Naive thymus-derived CD4-positive, alpha-beta T cell (primary cell): ENCODE measurements at regions not wholly inside any gene's neighbourhood (a gene's known extent, or its start where the extent isn't known, plus 50 kb on each side); places are given as distances from the start of the nearest gene placed in this dataset.
"Not testable (repeated sequence)": the region's sequence is repeated elsewhere in the genome, so short reads cannot be mapped to it uniquely, and the experiment has no call there.

Experiments
- ATAC-seq: fragments of 150-1000 bp; cut with Tn5 transposase; 2 replicates; pipeline ENCODE4 v1.10.0; 2021; ENCODE audit warnings: mild to moderate bottlenecking, moderate library complexity
- CTCF ChIA-PET: fragments of 350-600 bp; sonication (Branson Sonifier 250); formaldehyde crosslinking; loops from one replicate; lab custom pipeline; 2021; ENCODE audit warnings: antibody characterized with exemption; lab: Charles Lee
- POLR2A ChIA-PET: fragments of 350-600 bp; sonication (Branson Sonifier 250); formaldehyde crosslinking; loops from one replicate; lab custom pipeline; 2021; ENCODE audit warnings: antibody characterized with exemption, inconsistent platforms; lab: Charles Lee
- DNase-seq, 9 donors: peaks; one replicate each; pipeline versions ENCODE4 v3.0.0 to v3.0.0-alpha.2; 2020 to 2022; ENCODE audit warnings: mixed read lengths in 1 of 9
- H3K27ac ChIP-seq: one replicate; pipeline ENCODE4 v1.7.0; 2013; ENCODE audit warnings: mild to moderate bottlenecking, low read depth, low read length, moderate library complexity
- H3K27me3 ChIP-seq, 2 donors: one replicate each; pipeline ENCODE4 v1.7.0; 2013; ENCODE audit warnings: low read length in 2 of 2, mild to moderate bottlenecking in 2 of 2, moderate library complexity in 2 of 2; ENCODE audit not compliant: control insufficient read depth in 2 of 2, insufficient read depth in 2 of 2
- H3K36me3 ChIP-seq, 3 experiments: 1 replicate in 2 of 3; 2 replicates in 1 of 3; pipeline ENCODE4 v1.7.0; 2013; ENCODE audit warnings: low read length in 3 of 3, mild to moderate bottlenecking in 3 of 3, moderate library complexity in 1 of 3; ENCODE audit not compliant: insufficient read depth in 3 of 3, control insufficient read depth in 2 of 3
- H3K4me1 ChIP-seq, 2 donors: one replicate each; pipeline ENCODE4 v1.7.0; 2013; ENCODE audit warnings: low read length in 2 of 2, mild to moderate bottlenecking in 2 of 2, moderate library complexity in 1 of 2; ENCODE audit not compliant: control insufficient read depth in 2 of 2, insufficient read depth in 2 of 2
- H3K4me3 ChIP-seq: 2 replicates; pipeline ENCODE4 v1.7.0; 2013; ENCODE audit warnings: mild to moderate bottlenecking, low read length
- H3K9me3 ChIP-seq, 3 experiments: 1 replicate in 2 of 3; 2 replicates in 1 of 3; pipeline ENCODE4 v1.7.0; 2013; ENCODE audit warnings: low read length in 3 of 3; ENCODE audit not compliant: control insufficient read depth in 2 of 3
- H3K27ac Mint-ChIP-seq, 9 donors: one replicate each; pipeline ENCODE4 v1.8.0; 2020 to 2022; ENCODE audit warnings: mixed read lengths in 9 of 9, mild to moderate bottlenecking in 8 of 9, moderate library complexity in 5 of 9, inconsistent platforms in 2 of 9
- H3K27me3 Mint-ChIP-seq, 5 donors: one replicate each; pipeline ENCODE4 v1.8.0; 2021 to 2022; ENCODE audit warnings: mixed read lengths in 5 of 5, mild to moderate bottlenecking in 1 of 5
- H3K36me3 Mint-ChIP-seq, 5 donors: one replicate each; pipeline ENCODE4 v1.8.0; 2020 to 2022; ENCODE audit warnings: mixed read lengths in 5 of 5, mild to moderate bottlenecking in 3 of 5, inconsistent platforms in 1 of 5
- H3K4me1 Mint-ChIP-seq, 7 donors: one replicate each; pipeline ENCODE4 v1.8.0; 2020 to 2022; ENCODE audit warnings: mixed read lengths in 7 of 7, mild to moderate bottlenecking in 3 of 7, inconsistent platforms in 1 of 7
- H3K4me3 Mint-ChIP-seq, 10 donors: one replicate each; pipeline ENCODE4 v1.8.0; 2020 to 2022; ENCODE audit warnings: mild to moderate bottlenecking in 10 of 10, mixed read lengths in 10 of 10, moderate library complexity in 6 of 10, inconsistent platforms in 2 of 10
- H3K9me3 Mint-ChIP-seq, 11 donors: one replicate each; pipeline ENCODE4 v1.8.0; 2020 to 2022; ENCODE audit warnings: mixed read lengths in 11 of 11, mild to moderate bottlenecking in 4 of 11, inconsistent platforms in 1 of 11, moderate library complexity in 1 of 11
- intact Hi-C, 2 donors: fragments of 100-400 bp; cut with micrococcal nuclease; formaldehyde crosslinking; loops; one replicate each; pipeline ENCODE4 v1.15.1; 2023

GRCh38 chr14:106625186-106625585, 1098.8 kb downstream of the TMEM121 start:
- no peak overlapping the region for H3K4me3 ChIP-seq
- DNase-seq, result no peak
- H3K4me3 Mint-ChIP-seq, result no peak overlapping the region
- H3K27me3 Mint-ChIP-seq, result peaks cover 16 to 56% (median 31%) of the 10 kb centered on the region in 5 donors
- H3K27ac ChIP-seq, result no peak overlapping the region
- no peaks in the 10 kb centered on the region for H3K9me3 Mint-ChIP-seq
- intact Hi-C loops, result no loop called here
- H3K36me3 Mint-ChIP-seq, result no peaks in the 10 kb centered on the region
- H3K9me3 ChIP-seq, result no peaks in the 10 kb centered on the region
- H3K4me1 ChIP-seq, result peaks cover 0 to 11% of the 10 kb centered on the region in 2 donors
- H3K27ac Mint-ChIP-seq, result no peak overlapping the region
- no peaks in the 10 kb centered on the region for H3K27me3 ChIP-seq
- H3K4me1 Mint-ChIP-seq, result peaks cover 0 to 22% (median 9%) of the 10 kb centered on the region in 7 donors
- H3K36me3 ChIP-seq, result no peaks in the 10 kb centered on the region
- ChIA-PET CTCF (interaction anchor here (0.9 kb wide), 1 partner anchor 91 kb away, joined by 3 read pairs; no protein-coding TSS in a partner anchor), POLR2A (no interaction called here)
- ATAC-seq, result no peak

GRCh38 chr14:106626469-106626868, 1100.1 kb downstream of the TMEM121 start:
- ATAC-seq, DNase-seq, H3K4me3 ChIP-seq, H3K36me3 ChIP-seq, H3K27ac ChIP-seq, POLR2A ChIA-PET, intact Hi-C loops, H3K9me3 ChIP-seq, H3K4me3 Mint-ChIP-seq, H3K27ac Mint-ChIP-seq, H3K27me3 ChIP-seq, CTCF ChIA-PET, H3K9me3 Mint-ChIP-seq, H3K36me3 Mint-ChIP-seq: not testable (repeated sequence)
- peaks cover 11 to 51% (median 21%) of the 10 kb centered on the region in 5 donors for H3K27me3 Mint-ChIP-seq
- peaks cover 0 to 22% (median 8%) of the 10 kb centered on the region in 7 donors for H3K4me1 Mint-ChIP-seq
- peaks cover 0 to 11% of the 10 kb centered on the region in 2 donors for H3K4me1 ChIP-seq

GRCh38 chr14:106626942-106627588, 1100.7 kb downstream of the TMEM121 start:
- POLR2A ChIA-PET, H3K27ac ChIP-seq, H3K4me3 ChIP-seq, H3K4me1 ChIP-seq, H3K36me3 Mint-ChIP-seq, H3K27ac Mint-ChIP-seq, H3K36me3 ChIP-seq, CTCF ChIA-PET, H3K9me3 ChIP-seq, H3K4me3 Mint-ChIP-seq, H3K9me3 Mint-ChIP-seq, H3K27me3 ChIP-seq, intact Hi-C loops: not testable (repeated sequence)
- Mint-ChIP-seq H3K4me1 (peaks cover 0 to 18% (median 7%) of the 10 kb centered on the region in 7 donors), H3K27me3 (peaks cover 10 to 48% (median 22%) of the 10 kb centered on the region in 5 donors)
- ATAC-seq (peak; percentile 97), DNase-seq (peak; percentile 50 to 79 (median 65))

- Histone ChIP-seq H3K27me3 (no peaks in the 10 kb centered on the region), H3K27ac (no peak overlapping the region), H3K36me3 (no peaks in the 10 kb centered on the region), H3K9me3 (no peaks in the 10 kb centered on the region), H3K4me3 (no peak overlapping the region), H3K4me1 (peaks cover 0 to 5% of the 10 kb centered on the region in 2 donors)
- no peak overlapping the region for H3K27ac Mint-ChIP-seq
- H3K4me1 Mint-ChIP-seq, result peaks cover 0 to 7% (median 3%) of the 10 kb centered on the region in 7 donors
- ATAC-seq (no peak), DNase-seq (no peak)
- H3K9me3 Mint-ChIP-seq, result no peaks in the 10 kb centered on the region
- no peaks in the 10 kb centered on the region for H3K36me3 Mint-ChIP-seq
- intact Hi-C loops, result loop anchor here in 1 of 2 donors (1.0 kb wide), 1 partner anchor 10 kb away; no protein-coding TSS in a partner anchor
- no peak overlapping the region for H3K4me3 Mint-ChIP-seq
- ChIA-PET CTCF (no interaction called here), POLR2A (no interaction called here)
- H3K27me3 Mint-ChIP-seq, result peaks cover 4 to 48% (median 11%) of the 10 kb centered on the region in 5 donors
These were observed 1105.5 kb downstream of the TMEM121 start for GRCh38 chr14:106631879-106632278.

GRCh38 chr14:106633721-106634120, 1107.3 kb downstream of the TMEM121 start:
- Histone ChIP-seq H3K9me3 (no peaks in the 10 kb centered on the region), H3K27ac (no peak overlapping the region), H3K4me3 (no peak overlapping the region), H3K36me3 (no peaks in the 10 kb centered on the region), H3K27me3 (no peaks in the 10 kb centered on the region), H3K4me1 (peaks cover 0 to 5% of the 10 kb centered on the region in 2 donors)
- Mint-ChIP-seq H3K9me3 (no peaks in the 10 kb centered on the region), H3K4me3 (no peak overlapping the region), H3K4me1 (peaks cover 1 to 6% (median 4%) of the 10 kb centered on the region in 7 donors), H3K27ac (no peak overlapping the region), H3K36me3 (no peaks in the 10 kb centered on the region), H3K27me3 (peaks cover 4 to 46% (median 12%) of the 10 kb centered on the region in 5 donors)
- no peak for ATAC-seq
- CTCF ChIA-PET, result interaction anchor here (1.0 kb wide), 1 partner anchor 14 kb away, joined by 3 read pairs; no protein-coding TSS in a partner anchor
- DNase-seq, result no peak
- intact Hi-C loops, result no loop called here
- POLR2A ChIA-PET, result no interaction called here

- Mint-ChIP-seq H3K27me3 (peaks cover 0 to 37% (median 7%) of the 10 kb centered on the region in 5 donors), H3K9me3 (no peaks in the 10 kb centered on the region), H3K4me3 (no peak overlapping the region), H3K27ac (no peak overlapping the region), H3K36me3 (no peaks in the 10 kb centered on the region), H3K4me1 (peaks cover 2 to 8% (median 4%) of the 10 kb centered on the region in 7 donors)
- CTCF ChIA-PET, result interaction anchor here (0.6 to 1.3 kb wide), 2 partner anchors 15 to 17 kb away, joined by 3 read pairs; no protein-coding TSS in a partner anchor
- Histone ChIP-seq H3K4me1 (peaks cover 0 to 5% of the 10 kb centered on the region in 2 donors), H3K36me3 (no peaks in the 10 kb centered on the region), H3K27ac (no peak overlapping the region), H3K9me3 (no peaks in the 10 kb centered on the region), H3K4me3 (no peak overlapping the region), H3K27me3 (no peaks in the 10 kb centered on the region)
- ATAC-seq (no peak), DNase-seq (no peak)
- intact Hi-C loops, result no loop called here
- POLR2A ChIA-PET, result no interaction called here
These were observed 1109.2 kb downstream of the TMEM121 start for GRCh38 chr14:106635569-106635968.
